OCI-LY3 (cell line): ENCODE measurements at regions not wholly inside any gene's neighbourhood (a gene's known extent, or its start where the extent isn't known, plus 50 kb on each side); places are given as distances from the start of the nearest gene placed in this dataset.

Source experiments
- EZH2phosphoT487 ChIP-seq: fragments of 200-600 bp; shearing (Covaris generic); IDR thresholded peaks from 2 replicates; pipeline ENCODE4 v1.6.1; 2018; ENCODE audit warnings: antibody characterized with exemption, mixed run types, low read depth
- TF ChIP-seq, protein P1 (sequence below): fragments of 200-600, 300-600 bp; sonication (generic); IDR thresholded peaks from 2 replicates; pipeline ENCODE4 v1.5.1; 2014; ENCODE audit warnings: antibody characterized with exemption, low read length, low read depth

DNA sequence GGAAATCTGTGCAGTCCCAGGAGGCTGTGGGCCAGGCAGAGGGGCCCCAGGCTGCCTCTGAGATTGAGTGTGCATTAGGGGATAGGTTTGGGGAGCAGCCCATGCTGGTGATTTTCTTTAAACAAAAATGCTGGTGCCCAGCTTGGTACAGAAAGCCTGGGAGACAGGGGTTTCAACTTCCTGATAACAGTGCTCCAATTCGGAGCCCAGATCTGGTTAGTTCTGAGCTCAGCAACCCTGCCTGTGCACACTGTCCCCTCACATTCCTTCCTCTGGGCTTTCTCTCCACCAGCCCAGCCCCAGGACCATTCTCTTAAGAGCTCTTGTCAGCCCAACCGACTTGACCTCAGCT is 379.2 kb upstream of the ZMIZ1 start:
- TF ChIP-seq, protein P1, sequence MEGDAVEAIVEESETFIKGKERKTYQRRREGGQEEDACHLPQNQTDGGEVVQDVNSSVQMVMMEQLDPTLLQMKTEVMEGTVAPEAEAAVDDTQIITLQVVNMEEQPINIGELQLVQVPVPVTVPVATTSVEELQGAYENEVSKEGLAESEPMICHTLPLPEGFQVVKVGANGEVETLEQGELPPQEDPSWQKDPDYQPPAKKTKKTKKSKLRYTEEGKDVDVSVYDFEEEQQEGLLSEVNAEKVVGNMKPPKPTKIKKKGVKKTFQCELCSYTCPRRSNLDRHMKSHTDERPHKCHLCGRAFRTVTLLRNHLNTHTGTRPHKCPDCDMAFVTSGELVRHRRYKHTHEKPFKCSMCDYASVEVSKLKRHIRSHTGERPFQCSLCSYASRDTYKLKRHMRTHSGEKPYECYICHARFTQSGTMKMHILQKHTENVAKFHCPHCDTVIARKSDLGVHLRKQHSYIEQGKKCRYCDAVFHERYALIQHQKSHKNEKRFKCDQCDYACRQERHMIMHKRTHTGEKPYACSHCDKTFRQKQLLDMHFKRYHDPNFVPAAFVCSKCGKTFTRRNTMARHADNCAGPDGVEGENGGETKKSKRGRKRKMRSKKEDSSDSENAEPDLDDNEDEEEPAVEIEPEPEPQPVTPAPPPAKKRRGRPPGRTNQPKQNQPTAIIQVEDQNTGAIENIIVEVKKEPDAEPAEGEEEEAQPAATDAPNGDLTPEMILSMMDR = no peak
- no peak for TF ChIP-seq EZH2phosphoT487
